GM23248 (cell line): ENCODE measurements at regions not wholly inside any gene's neighbourhood (a gene's known extent, or its start where the extent isn't known, plus 50 kb on each side); places are given as distances from the start of the nearest gene placed in this dataset.

ENCODE experiments used
- EZH2 ChIP-seq: fragments of 200-600 bp; sonication (generic); IDR thresholded peaks from 2 replicates; pipeline ENCODE4 v1.6.1; 2018; ENCODE audit warnings: antibody characterized with exemption, mild to moderate bottlenecking; ENCODE audit not compliant: insufficient read depth, poor library complexity, severe bottlenecking
- EZH2phosphoT487 ChIP-seq: fragments of 200-600 bp; sonication (generic); IDR thresholded peaks from 2 replicates; pipeline ENCODE4 v1.6.1; 2018; ENCODE audit warnings: antibody characterized with exemption, moderate library complexity, mild to moderate bottlenecking, low read depth; ENCODE audit not compliant: insufficient read depth

- no peak for TF ChIP-seq EZH2phosphoT487
- no peak for TF ChIP-seq EZH2
Observed at GRCh38 chr6:90372450-90372849, 75.8 kb upstream of the BACH2 start.
